CD4-positive, alpha-beta T cell treated with Interleukin-17A for 4 hours (primary cell): ENCODE measurements at regions not wholly inside any gene's neighbourhood (a gene's known extent, or its start where the extent isn't known, plus 50 kb on each side); places are given as distances from the start of the nearest gene placed in this dataset.
"Not testable (repeated sequence)": the region's sequence is repeated elsewhere in the genome, so short reads cannot be mapped to it uniquely, and the experiment has no call there.

Experiments
- DNase-seq: peaks from one replicate; pipeline ENCODE4 v3.0.0-alpha.2; 2020; ENCODE audit warnings: mixed read lengths

DNA sequence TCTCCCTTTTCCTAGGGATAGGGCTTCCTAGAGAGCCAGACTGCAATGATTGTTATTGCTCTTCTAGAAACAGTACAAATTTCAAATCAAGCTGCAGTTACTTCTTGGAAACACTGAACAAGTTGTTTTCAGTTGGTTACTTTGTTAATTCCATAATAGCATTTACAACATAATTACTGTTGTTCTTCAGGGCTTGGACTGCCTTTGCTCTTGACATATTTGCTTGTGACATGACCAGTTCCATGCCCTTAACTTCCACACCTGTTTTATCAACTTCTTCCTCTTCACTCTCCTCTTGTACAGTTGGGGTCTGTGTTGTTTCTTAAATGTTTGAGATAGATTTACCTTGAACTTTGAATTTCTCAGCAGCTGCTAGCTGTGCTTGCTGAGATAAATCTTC is 104.4 kb downstream of the SEC23IP start:
- DNase-seq, result no peak

DNA sequence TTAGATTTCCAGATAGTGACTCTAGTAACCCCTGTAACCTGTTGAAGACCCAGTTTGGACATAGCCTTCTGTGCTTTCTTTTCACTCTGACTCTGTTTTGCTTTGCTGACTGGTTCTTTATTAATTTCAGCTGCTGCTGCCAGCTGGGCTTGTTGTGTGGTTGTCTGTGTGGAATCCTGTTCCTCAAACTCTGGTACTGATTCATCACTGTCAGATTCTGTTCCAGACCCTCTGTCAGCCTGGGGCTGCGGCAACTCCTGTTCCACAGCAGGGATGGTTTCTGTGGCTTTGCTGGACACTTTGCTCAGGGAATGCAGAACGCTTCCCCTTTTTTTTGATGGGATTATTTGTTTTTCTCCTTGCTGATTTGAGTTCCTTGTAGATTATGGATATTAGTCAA is 104.9 kb downstream of the SEC23IP start:
- no peak for DNase-seq

DNA sequence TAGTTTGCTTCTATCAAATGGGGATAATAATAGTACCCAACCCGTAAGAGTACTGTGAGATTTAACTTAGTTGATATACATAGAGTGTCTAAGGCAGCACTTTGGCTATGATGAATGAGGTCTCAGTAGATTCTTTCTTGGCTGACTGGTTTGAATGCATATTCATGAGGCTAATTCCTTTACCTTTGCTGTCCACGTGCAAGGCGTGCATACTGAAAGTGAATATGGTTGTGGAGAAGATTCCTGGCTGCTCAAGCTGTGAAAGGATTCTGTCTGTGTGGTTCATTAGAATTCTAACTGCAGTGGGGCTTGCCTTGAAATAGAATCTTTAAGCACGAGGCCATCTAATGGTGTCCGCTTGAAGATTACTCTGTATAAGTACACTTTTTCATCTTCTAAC is 110.3 kb downstream of the SEC23IP start:
- no peak for DNase-seq

DNA sequence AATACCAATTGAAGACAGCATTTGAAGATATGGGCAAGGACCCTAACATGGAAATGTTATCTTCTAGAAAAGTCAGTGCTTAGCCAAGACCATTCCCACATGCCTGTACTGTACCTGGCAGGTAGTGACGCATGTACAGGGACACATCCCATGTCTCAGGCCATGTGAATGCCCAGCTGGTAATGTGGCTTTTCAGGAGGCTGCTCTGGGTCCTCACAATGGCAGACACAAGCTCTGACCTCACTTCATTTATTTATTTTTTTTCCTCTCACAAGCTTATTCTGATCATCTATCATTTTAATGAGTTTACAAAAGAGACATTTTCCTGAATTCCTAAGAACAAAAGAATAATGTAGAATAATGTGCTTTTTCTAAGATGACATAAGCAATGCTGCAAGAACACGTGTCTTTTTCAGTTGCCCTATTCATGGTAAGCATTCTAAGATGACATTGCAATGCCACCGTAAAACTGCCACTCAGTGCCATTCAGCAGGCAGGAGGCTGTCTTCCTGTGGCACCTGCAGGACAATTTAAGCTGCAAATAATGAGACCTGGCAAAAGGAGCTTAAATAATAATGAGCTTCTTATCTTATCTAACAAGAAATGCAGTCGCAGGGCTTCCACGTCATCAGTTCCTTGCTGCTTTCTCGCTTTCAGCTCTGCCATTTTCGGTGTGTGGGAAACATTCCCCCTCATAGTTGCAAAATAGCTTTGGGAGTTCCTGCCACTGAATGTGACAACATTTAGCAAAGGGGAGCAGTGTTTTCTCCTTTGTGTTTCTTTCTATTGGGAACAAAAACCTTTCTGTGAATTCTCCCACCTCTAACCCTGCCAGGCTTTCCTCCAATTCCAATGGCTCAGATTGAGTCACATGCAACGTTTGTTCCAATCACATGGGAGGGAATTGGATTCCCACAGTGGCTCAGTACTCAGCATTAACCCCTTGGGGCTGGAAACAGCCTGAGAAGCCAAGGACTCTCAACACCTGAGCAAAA is 113.0 kb downstream of the SEC23IP start:
- DNase-seq, result no peak

DNA sequence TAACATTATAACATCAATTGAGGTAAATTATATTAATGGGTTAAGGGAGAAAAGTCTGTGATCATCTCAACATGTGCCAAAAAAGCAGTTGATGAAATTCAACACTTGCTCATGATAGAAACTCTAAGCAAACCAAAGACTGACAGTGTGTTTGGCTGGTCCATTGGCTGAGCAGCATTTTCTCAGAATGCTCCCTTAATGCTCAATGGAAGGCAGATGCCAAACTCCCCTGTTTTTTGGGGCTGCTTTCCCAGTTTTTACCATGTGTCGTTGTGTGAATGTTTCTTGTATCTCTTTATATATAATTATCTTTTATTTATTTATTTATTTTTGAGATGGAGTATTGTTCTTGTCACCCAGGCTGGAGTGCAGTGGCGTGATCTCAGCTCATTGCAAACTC is 114.7 kb downstream of the SEC23IP start:
- no peak for DNase-seq

DNA sequence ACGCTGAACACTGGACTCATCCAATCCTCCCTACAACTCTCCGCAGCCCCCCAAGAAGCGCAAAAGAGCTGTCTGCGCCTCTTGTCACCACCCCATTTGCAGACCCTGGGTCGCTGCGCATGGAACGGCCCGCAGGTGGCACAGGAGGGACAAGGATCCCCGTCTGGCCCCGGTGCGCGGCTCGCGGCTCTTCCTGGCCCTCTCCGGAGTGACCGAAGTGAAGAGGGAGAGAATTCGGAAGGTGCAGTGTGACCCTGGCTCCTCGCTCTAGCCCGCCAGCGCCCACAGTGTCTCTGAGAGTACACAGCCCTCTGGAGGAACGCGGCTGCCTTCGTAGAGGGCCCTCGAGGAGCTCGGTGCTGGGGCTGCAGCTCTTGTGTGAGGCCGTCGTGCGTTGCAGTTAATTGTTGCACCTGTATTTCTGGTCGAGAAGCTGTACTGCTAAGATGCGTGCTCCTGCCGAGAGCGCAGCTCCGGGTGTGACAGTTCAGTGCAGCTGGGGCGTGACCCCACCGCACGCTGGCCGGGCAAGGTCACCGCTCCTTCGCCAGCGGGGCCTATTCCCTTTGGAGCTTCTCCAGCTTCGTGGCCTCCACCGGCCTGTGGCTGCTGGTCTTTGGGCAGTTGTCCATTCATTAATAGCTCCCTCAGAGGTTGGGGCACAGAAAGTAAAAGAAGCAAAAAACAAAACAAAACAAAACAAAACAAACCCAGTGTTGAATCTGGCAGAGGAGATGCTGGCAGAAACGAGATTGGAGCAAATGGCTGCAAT is 119.0 kb downstream of the SEC23IP start:
- DNase-seq, result no peak

DNA sequence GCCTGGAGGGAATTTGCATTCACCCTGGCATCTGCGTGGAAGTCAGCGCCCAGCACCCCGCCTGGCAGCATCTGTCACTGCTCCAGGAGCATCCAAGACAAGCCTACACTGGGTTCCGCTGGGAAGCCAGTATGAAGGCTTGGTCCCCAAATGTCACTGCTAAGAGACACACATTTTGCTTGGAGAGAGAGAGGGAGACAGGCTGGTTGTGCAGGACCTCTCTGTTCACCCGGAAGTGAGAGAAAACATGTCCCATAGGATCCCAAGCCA is 119.5 kb downstream of the SEC23IP start:
- no peak for DNase-seq

DNA sequence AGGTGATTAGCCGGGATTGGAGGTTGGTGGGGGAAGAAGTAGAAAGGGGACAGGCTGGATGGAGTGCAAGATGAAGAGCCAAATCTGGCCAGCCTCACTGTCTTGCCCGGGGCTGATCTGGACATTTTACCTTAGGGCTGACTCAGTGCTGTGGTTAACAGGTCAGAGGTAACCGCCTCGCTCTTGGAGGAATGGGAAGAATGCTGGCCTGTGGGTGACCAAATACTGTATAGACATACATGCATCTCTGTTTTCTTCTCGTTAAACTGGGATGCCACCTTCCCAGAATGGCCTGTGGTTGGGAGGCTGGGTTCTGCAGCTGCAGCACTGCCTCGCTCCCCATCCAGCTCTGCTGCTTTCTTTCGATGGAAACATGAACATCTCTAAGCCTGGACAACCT is 120.0 kb downstream of the SEC23IP start:
- no peak for DNase-seq

DNA sequence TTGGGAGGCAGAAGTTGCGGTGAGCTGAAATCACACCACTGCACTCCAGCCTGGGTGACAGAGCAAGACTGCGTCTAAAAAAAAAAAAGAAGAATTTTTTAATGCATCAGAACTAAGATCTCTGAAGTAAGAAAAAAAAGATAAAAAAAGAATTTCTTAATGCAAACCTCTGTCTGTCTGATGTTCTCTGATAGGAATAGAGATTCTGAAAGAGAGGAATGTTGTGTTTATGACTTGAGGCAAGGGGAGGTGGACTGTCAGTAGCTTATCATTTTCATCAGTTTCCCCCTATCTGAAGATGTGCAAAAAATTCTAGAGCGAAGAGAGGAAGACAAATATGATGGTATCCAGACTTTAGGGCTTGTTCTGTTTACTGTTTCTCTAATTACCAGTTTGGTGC is 121.5 kb downstream of the SEC23IP start:
- no peak for DNase-seq

DNA sequence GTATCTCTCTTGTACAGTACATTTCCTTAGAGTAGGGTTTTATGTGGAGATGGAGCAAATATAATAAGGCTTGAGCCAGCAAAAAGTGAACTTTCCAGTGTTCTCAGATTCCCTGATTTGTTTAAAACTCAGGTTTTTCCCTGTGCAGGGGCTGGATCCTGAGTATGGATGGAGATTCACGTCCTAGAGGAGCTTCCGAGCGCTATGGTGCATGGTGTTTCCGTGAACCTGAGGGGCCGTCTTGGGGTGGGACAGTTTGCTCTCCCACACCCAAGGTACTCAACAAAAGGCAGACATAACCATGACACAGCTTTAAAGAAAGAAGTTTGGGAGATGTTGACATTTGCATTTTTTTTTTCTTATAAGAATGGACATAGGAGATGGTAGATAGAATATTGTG is 122.5 kb downstream of the SEC23IP start:
- no peak for DNase-seq

DNA sequence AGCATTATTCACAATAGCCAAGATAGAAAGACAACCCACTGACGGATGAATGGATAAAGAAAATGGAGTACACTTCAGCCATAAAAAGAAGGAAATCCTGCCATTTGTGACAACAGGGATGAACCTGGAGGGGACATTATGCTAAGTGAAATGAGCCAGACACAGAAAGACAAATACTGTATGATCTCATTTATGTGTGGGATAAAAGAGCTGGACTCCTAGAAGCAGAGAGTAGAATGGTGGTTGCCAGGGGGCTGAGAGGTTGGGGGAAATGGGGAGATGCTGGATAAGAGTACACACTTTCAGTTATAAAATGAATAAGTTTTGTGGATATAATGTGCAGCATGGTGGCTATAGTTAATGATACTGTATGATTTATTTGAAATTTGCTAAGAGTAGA is 124.4 kb downstream of the SEC23IP start:
- DNase-seq, result no peak

DNA sequence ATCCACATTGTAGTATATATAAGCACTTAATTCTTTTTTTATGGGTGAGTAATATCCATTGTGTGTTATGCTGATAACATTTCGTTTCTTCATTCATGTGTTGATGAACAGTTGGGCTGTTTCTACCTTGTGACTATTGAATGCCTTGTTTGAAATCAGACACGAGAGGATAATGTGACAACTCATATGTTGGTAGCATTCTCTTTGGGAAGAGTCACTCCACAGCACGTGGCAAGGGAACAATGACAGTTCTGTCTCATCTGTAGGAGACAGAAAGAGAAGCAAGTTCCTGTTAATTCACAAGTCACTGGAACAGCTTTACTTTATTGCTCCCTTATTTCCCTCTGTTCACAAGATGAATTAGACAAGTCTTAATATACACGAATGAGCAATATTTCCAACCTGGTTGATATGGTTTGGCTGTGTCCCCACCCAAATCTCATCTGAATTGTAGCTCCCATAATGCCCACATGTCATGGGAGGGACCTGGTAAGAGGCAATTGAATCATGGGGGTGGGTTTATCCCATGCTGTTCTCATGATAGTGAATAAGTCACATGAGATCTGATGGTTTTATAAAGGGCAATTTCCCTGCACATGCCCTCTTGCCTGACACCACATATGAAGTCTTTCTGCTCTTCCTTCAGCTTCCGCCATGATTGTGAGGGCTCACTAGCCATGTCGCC is 125.3 kb downstream of the SEC23IP start:
- no peak for DNase-seq

DNA sequence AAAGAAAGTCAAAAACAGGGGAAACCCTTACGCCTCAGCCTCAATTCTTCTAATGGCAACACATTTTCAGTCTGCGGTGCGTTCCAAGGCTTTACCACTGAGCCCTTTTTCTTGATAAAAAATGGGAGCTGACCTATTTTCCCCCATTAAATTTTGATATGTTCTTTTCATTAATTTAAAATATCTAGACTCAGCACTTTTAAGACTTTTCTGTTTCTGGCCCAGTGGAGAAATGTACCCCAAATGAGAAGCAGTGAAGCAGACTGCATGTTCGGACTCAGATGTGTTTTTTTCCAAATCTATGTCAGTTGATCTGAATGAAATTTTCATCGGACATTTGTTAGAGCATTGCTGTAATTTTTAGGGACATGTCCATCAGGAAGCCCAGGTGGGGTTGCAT is 126.2 kb downstream of the SEC23IP start:
- DNase-seq, result no peak

DNA sequence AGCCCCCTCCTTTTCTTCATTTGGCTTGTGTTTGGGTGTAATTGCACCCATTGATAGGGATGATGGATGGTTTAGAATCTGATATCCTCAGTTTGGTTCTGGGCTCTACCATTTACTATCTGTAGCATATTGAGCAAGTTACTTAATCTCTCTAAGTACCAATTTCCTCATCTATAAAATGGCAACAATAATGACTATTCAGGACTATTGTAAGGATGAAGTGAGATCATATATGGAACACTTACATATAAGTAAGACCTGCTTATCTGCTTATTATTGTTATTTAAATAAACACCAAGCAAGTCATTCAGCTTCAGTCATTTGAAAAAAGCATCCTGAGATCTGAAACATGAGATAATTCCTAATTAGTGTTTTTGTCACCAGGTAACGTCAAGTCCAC is 127.0 kb downstream of the SEC23IP start:
- DNase-seq, result no peak

DNA sequence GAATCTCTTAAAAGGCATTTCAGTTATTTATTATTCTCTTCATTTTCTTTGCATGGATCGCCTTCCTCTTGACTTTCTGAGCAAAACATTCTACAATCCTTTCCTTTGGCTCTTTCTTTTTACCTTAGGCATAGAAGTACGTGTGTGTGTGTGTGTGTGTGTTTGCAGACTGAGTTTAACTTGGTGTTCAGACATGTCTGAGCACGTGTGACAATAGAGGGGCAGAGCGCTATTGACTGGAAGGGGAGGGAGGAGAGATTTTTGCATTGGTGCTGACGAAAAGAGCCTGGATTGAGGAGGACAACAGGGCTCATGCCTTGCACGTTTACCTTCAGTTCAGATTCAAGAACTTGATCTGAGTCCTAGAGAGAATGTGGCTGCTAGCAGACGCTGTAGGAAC is 129.8 kb downstream of the SEC23IP start:
- DNase-seq, result no peak

DNA sequence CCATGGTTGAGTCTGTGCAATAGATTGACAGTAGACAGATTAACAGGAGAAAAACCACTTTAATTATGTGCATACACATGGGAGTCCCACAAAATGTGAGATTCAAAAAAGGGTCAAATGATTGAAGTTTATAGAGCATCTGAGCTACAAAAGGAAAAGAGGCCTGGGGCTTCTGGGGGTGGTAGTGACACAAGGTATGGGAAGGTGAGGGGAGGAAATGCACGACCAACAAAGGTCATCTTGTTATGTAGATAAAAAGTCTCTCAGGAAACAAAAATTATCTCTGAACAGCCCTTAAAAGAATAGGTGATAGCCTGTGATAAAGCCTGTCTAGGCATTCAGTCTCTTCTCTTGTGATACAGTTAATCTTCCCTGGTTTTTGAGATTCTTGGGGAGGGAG is 141.7 kb downstream of the SEC23IP start:
- no peak for DNase-seq

DNA sequence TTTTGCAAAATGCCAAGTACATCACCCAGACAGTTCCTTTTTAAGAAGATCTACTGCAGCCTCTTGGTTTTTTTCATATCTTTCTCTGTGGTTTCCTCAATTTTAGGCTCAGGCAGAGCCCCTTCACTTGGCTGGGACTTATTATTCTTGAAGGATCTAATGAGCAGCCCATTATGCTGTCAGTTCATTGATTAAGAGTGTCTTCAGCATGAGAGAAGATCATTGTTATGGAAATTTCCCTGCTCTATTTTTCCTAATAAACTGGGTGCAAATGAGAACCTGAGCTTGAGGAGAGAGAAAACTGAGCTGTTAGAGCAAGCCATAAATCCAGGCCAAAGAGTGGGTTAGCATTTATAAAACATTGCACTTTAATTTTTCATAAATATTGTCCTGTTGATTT is 146.5 kb downstream of the SEC23IP start:
- DNase-seq, result no peak

DNA sequence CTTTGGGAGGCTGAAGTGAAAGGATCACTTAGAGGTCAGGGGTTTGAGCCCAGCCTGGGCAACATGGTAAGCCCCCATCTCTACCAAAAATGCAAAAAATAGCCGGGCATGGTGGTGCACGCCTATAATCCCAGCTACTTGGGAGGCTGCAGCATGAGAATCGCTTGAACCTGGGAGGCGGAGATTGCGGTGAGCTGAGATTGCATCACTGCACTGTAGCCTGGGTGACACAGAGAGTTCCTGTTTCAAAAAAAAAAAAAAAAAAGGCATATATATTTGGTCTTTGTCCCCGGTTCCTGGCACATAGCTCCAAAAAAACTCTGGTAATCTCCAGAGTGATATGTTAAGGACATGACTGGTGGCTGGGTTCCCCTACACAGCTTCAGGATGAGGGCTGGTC is 147.3 kb downstream of the SEC23IP start:
- no peak for DNase-seq

DNA sequence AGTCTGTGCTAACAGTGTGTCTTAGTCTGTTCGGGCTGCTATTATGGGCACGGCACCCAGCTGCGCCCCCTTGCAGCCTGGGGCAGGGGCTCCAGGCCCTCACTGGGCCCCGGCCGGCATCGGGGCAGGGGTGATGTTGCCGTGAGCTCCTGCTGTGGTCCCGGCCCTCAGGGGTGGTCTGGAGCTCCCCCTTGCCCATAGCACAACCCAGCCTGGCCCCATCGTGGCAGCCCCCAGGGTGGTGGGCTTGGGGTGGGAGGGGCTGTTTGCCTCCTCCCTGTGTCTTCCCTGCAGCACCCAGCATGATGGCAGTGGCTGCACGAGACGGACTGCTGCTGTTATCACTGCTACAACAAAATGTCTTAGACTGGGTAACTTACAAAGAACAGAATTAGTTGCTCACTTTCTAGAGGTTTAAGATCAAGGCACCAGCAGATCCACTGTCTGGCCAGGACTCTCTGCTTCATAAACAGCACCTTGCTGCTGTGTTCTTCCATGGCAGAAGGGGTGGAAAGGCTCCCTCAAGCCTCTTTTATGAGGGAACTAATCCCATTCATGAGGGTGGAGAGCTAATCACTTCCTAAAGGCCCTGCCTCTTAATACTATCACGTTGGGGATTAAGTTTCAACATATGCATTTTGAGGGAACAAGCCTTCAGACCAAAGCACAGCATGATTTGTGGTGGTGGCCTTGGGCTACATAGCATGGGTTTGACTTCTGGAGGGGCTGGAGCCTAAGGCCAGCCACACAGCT is 149.5 kb downstream of the SEC23IP start:
- DNase-seq, result no peak

DNA sequence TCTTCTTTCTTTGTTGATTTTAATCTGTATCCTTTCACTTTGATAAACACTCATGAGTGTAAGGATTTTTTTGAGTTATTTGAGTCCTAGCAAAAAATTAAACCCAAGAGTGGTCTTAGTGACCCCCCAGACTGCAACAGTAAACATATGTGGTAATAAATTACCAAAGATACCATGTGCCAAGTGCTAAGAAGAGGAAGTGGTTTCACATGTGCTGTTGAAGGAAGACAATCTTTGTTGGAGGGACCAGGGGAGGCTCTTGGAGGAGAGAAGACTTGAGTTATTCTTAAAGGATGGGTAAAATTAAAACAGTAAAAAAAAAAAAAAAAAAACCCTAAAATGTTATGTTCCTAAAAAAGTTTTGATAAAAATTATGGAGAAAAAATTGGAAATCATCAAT is 150.2 kb downstream of the SEC23IP start:
- no peak for DNase-seq

DNA sequence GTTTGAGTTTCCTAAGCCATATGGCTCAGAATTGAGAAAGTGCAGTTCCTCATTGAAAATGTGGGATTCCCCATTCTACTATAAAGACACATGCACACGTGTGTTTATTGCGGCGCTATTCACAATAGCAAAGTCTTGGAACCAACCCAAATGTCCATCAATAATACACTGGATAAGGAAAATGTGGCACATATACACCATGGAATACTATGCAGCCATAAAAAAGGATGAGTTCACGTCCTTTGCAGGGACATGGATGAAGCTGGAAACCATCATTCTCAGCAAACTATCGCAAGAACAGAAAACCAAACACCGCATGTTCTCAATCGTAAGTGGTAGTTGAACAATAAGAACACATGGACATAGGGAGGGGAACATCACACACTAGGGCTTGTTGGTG is 154.8 kb downstream of the SEC23IP start:
- not testable (repeated sequence) for DNase-seq

DNA sequence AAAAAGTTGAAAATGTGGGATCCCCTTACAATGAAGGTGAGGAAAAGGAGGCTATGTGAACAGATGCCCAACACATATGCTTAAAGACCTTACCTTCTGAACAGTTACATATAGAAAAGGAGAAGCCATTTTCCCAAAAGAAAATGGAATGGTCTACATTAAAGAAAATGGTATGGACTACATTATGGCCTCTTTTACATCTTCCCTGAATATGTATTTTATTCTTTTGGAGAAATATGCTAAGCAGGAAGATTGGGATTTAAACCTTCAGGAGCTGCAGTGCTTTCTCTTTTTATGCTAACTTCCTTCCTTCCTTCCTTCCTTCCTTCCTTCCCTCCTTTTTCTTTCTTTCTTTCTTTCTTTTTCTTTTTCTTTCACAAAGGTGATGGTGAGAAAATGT is 155.4 kb downstream of the SEC23IP start:
- DNase-seq, result no peak

DNA sequence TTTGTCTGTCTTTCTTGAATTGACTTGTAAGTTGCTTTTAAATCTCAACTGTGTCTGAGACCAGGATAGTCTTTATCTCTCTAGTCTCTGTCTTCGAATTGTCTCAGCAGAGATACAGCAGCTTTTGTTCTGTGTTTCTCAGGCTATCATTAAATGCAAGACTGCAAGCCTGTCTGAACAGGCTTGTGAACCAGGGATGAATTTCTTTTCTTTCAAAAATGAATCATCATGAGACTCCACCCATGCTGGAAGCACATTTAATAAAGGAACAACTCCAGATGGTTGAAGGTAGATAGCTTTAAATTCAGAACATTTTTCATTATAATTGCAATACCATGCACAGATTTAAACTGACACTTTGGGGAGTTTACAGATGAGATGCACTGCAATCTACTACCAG is 155.9 kb downstream of the SEC23IP start:
- no peak for DNase-seq
